BJ (cell line): ENCODE measurements at regions not wholly inside any gene's neighbourhood (a gene's known extent, or its start where the extent isn't known, plus 50 kb on each side); places are given as distances from the start of the nearest gene placed in this dataset.

Experiments
- CTCF ChIA-PET: fragments of 350-600 bp; formaldehyde crosslinking; extraction: SDS; loops from one replicate; lab custom pipeline; 2021; ENCODE audit warnings: antibody characterized with exemption, inconsistent platforms; lab: Yijun Ruan, JAX
- POLR2A ChIA-PET: fragments of 300-600 bp; sonication (Branson Sonifier 250); formaldehyde crosslinking; extraction: SDS; loops from one replicate; lab custom pipeline; 2021; ENCODE audit warnings: antibody characterized with exemption; lab: Charles Lee
- DNase-seq: peaks from one replicate; pipeline ENCODE4 v3.0.0-alpha.2; 2011; ENCODE audit warnings: low read depth
- H3K27me3 ChIP-seq: 2 replicates; pipeline ENCODE4 v1.6.0; 2011; ENCODE audit warnings: low read length; ENCODE audit not compliant: control insufficient read depth, insufficient read depth
- H3K36me3 ChIP-seq: 2 replicates; pipeline ENCODE4 v1.5.1; 2011; ENCODE audit warnings: low read length; ENCODE audit not compliant: control insufficient read depth, insufficient read depth
- H3K4me3 ChIP-seq: 2 replicates; pipeline ENCODE4 v1.5.1; 2011; ENCODE audit warnings: low read depth, mild to moderate bottlenecking, control low read depth, low read length
- CTCF ChIP-seq: IDR thresholded peaks from 2 replicates; pipeline ENCODE4 v1.5.1; 2011; ENCODE audit warnings: low read depth, mild to moderate bottlenecking, control low read depth, inconsistent platforms, low read length, moderate library complexity; ENCODE audit not compliant: insufficient read depth

GRCh38 chr13:109869312-109870237 is 83.2 kb upstream of the IRS2 start:
- CTCF ChIA-PET: interaction anchor here (0.7 to 1.0 kb wide), 3 partner anchors 9 to 171 kb away, joined by 3 read pairs; no protein-coding TSS in a partner anchor

GRCh38 chr13:109868578-109869311 is 82.4 kb upstream of the IRS2 start:
- no peaks in the 10 kb centered on the region for H3K27me3 ChIP-seq

More at GRCh38 chr13:109869312-109870237, 83.2 kb upstream of the IRS2 start:
- DNase-seq: peak; percentile 14
- TF ChIP-seq CTCF: peak; percentile 34; the same call in 1 of the 2 replicates
- Histone ChIP-seq H3K27me3 (no peaks in the 10 kb centered on the region), H3K36me3 (no peaks in the 10 kb centered on the region), H3K4me3 (peak overlapping the region; percentile 32)
- POLR2A ChIA-PET: interaction anchor here (0.6 kb wide), 1 partner anchor 18 kb away, joined by 5 read pairs; no protein-coding TSS in a partner anchor

GRCh38 chr13:109867766-109868165 is 81.4 kb upstream of the IRS2 start:
- Histone ChIP-seq H3K36me3 (no peaks in the 10 kb centered on the region), H3K27me3 (no peaks in the 10 kb centered on the region), H3K4me3 (no peak overlapping the region)
- POLR2A ChIA-PET: no interaction called here
- no peak for TF ChIP-seq CTCF
- CTCF ChIA-PET: no interaction called here
- DNase-seq: no peak

More at GRCh38 chr13:109868578-109869311, 82.4 kb upstream of the IRS2 start:
- DNase-seq: no peak
- no peak overlapping the region for H3K4me3 ChIP-seq
- ChIA-PET POLR2A (no interaction called here), CTCF (no interaction called here)
- TF ChIP-seq CTCF: no peak
- H3K36me3 ChIP-seq: no peaks in the 10 kb centered on the region

GRCh38 chr13:109862627-109863026 is 76.2 kb upstream of the IRS2 start:
- ChIA-PET CTCF (interaction anchor here (0.6 to 1.2 kb wide), 3 partner anchors 18 to 205 kb away, joined by 3 read pairs; no protein-coding TSS in a partner anchor), POLR2A (no interaction called here)
- TF ChIP-seq CTCF: no peak
- no peak for DNase-seq
- H3K27me3 ChIP-seq: 0 out of 2 replicates have a peak, but pooled peaks cover 1% of the 10 kb centered on the region
- no peaks in the 10 kb centered on the region for H3K36me3 ChIP-seq
- H3K4me3 ChIP-seq: no peak overlapping the region
